SK-N-SH (cell line): ENCODE measurements at regions not wholly inside any gene's neighbourhood (a gene's known extent, or its start where the extent isn't known, plus 50 kb on each side); places are given as distances from the start of the nearest gene placed in this dataset.

Experiments used
- CTCF ChIA-PET: fragments of 300-600, 350-600 bp; formaldehyde crosslinking; extraction: SDS; loops from one replicate; lab custom pipeline; 2021; lab: Yijun Ruan, JAX
- POLR2A ChIA-PET: fragments of 350-600 bp; sonication (Branson Sonifier 250); formaldehyde crosslinking; extraction: SDS; loops from one replicate; lab custom pipeline; 2020; ENCODE audit warnings: antibody characterized with exemption, inconsistent platforms; lab: Yijun Ruan, JAX
- DNase-seq: peaks from one replicate; pipeline ENCODE4 v3.0.0; 2012
- H2AFZ ChIP-seq: fragments of 200-600 bp; sonication (generic); 2 replicates; pipeline ENCODE4 v1.8.1; 2016; ENCODE audit warnings: antibody characterized with exemption, mild to moderate bottlenecking, low read depth
- H3F3A ChIP-seq: fragments of 200-600 bp; sonication (generic); replicated peaks from 2 replicates; pipeline ENCODE3; 2016; ENCODE audit warnings: antibody characterized with exemption, mild to moderate bottlenecking; ENCODE audit not compliant: insufficient read depth
- H3K27ac ChIP-seq, 2 experiments: fragments of 200-500 bp in 1 of 2; fragments of 200-600 bp in 1 of 2; sonication (Bioruptor generic) in 1 of 2; sonication (generic), shearing (Covaris generic) in 1 of 2; 2 replicates each; pipeline versions ENCODE4 v1.5.1 to v1.6.1; 2014 to 2016; ENCODE audit warnings: low read depth in 2 of 2, inconsistent platforms in 1 of 2, low read length in 1 of 2, mild to moderate bottlenecking in 1 of 2, mixed read lengths in 1 of 2
- H3K27me3 ChIP-seq: fragments of 200-600 bp; sonication (generic), shearing (Covaris generic); 2 replicates; pipeline ENCODE4 v1.6.1; 2016; ENCODE audit warnings: mixed run types; ENCODE audit not compliant: insufficient read depth
- H3K36me3 ChIP-seq, 2 experiments: fragments of 200-500 bp in 1 of 2; fragments of 200-600 bp in 1 of 2; sonication (Bioruptor generic) in 1 of 2; sonication (generic) in 1 of 2; replicated peaks in 1 of 2; 2 replicates each; pipeline versions ENCODE3 to v1.5.1; 2014 to 2016; ENCODE audit warnings: low read length in 1 of 2, mild to moderate bottlenecking in 1 of 2; ENCODE audit not compliant: insufficient read depth in 2 of 2, control insufficient read depth in 1 of 2
- H3K4me1 ChIP-seq, 2 experiments: fragments of 200-500 bp in 1 of 2; fragments of 200-600 bp in 1 of 2; sonication (Bioruptor generic) in 1 of 2; sonication (generic), shearing (Covaris generic) in 1 of 2; 2 replicates each; pipeline versions ENCODE4 v1.5.1 to v1.6.1; 2014 to 2016; ENCODE audit warnings: low read depth in 1 of 2, low read length in 1 of 2, mixed run types in 1 of 2; ENCODE audit not compliant: insufficient read depth in 2 of 2, control insufficient read depth in 1 of 2
- H3K4me2 ChIP-seq: fragments of 200-600 bp; sonication (generic), shearing (Covaris generic); 2 replicates; pipeline ENCODE4 v1.6.1; 2017; ENCODE audit warnings: mixed run types
- H3K4me3 ChIP-seq, 2 experiments: fragments of 200-500 bp in 1 of 2; fragments of 200-600 bp in 1 of 2; sonication (Bioruptor generic) in 1 of 2; sonication (generic), shearing (Covaris generic) in 1 of 2; 2 replicates each; pipeline versions ENCODE4 v1.5.1 to v1.8.1; 2014 to 2016; ENCODE audit warnings: low read depth in 2 of 2, inconsistent platforms in 1 of 2, low read length in 1 of 2, mild to moderate bottlenecking in 1 of 2, mixed read lengths in 1 of 2, moderate library complexity in 1 of 2
- H3K79me2 ChIP-seq: fragments of 200-600 bp; sonication (generic); 2 replicates; pipeline ENCODE4 v1.8.1; 2017; ENCODE audit warnings: mild to moderate bottlenecking; ENCODE audit not compliant: insufficient read depth
- H3K9ac ChIP-seq: fragments of 200-600 bp; sonication (generic); 2 replicates; pipeline ENCODE4 v1.6.1; 2017; ENCODE audit warnings: mixed run types
- H3K9me2 ChIP-seq: fragments of 200-600 bp; sonication (generic); 2 replicates; pipeline ENCODE4 v1.6.1; 2017; ENCODE audit warnings: mixed run types
- H3K9me3 ChIP-seq: fragments of 200-600 bp; sonication (generic); 2 replicates; pipeline ENCODE4 v1.6.1; 2017; ENCODE audit warnings: mixed run types, mild to moderate bottlenecking, moderate library complexity
- H4K20me1 ChIP-seq: fragments of 200-600 bp; sonication (generic); 2 replicates; pipeline ENCODE4 v1.6.1; 2017; ENCODE audit warnings: mild to moderate bottlenecking, mixed run types; ENCODE audit not compliant: insufficient read depth
- CTCF ChIP-seq: fragments of 200-600 bp; sonication (generic); IDR thresholded peaks from 2 replicates; pipeline ENCODE4 v1.6.1; 2017; ENCODE audit warnings: antibody characterized with exemption, mild to moderate bottlenecking, moderate library complexity
- EZH2phosphoT487 ChIP-seq: fragments of 200-600 bp; sonication (generic); IDR thresholded peaks from 2 replicates; pipeline ENCODE4 v1.6.1; 2017; ENCODE audit warnings: low read depth, mixed run types, mild to moderate bottlenecking, antibody characterized with exemption, moderate library complexity, borderline replicate concordance
- MEF2A ChIP-seq: IDR thresholded peaks from 2 replicates; pipeline ENCODE4 v1.4.0; 2012; ENCODE audit warnings: low read depth, borderline replicate concordance
- NFIC ChIP-seq: IDR thresholded peaks from 2 replicates; pipeline ENCODE4 v1.4.0; 2012; ENCODE audit warnings: borderline replicate concordance
- NRF1 ChIP-seq: IDR thresholded peaks from 2 replicates; pipeline ENCODE4 v1.6.1; 2012; ENCODE audit warnings: low read depth, mild to moderate bottlenecking, low read length
- RAD21 ChIP-seq: IDR thresholded peaks from 2 replicates; pipeline ENCODE4 v1.6.1; 2012; ENCODE audit warnings: mild to moderate bottlenecking, low read length
- RFX5 ChIP-seq: IDR thresholded peaks from 2 replicates; pipeline ENCODE4 v1.6.1; 2012; ENCODE audit warnings: mild to moderate bottlenecking, improper control_type of control experiment, low read length
- RXRA ChIP-seq: IDR thresholded peaks from 2 replicates; pipeline ENCODE4 v1.4.0; 2012; ENCODE audit warnings: low read depth, mild to moderate bottlenecking, borderline replicate concordance
- TAF1 ChIP-seq: IDR thresholded peaks from 2 replicates; pipeline ENCODE4 v1.6.1; 2012; ENCODE audit warnings: low read depth, mild to moderate bottlenecking, low read length, moderate library complexity, borderline replicate concordance
- TCF12 ChIP-seq: IDR thresholded peaks from 2 replicates; pipeline ENCODE4 v1.4.0; 2012
- WGBS: methylation state at CpG from one replicate; pipeline ENCODE4 v1.1.6; 2017; ENCODE audit warnings: low lambda C conversion rate; 5-methylcytosine and 5-hydroxymethylcytosine counted together
- TF ChIP-seq, protein P1 (sequence below): IDR thresholded peaks from 2 replicates; pipeline ENCODE4; 2012
- TF ChIP-seq, protein P2 (sequence below): IDR thresholded peaks from 2 replicates; pipeline ENCODE4 v1.4.0; 2012; ENCODE audit warnings: low read depth, borderline replicate concordance
- TF ChIP-seq, protein P3 (sequence below): IDR thresholded peaks from 2 replicates; pipeline ENCODE4 v1.4.0; 2012; ENCODE audit warnings: low read depth

DNA sequence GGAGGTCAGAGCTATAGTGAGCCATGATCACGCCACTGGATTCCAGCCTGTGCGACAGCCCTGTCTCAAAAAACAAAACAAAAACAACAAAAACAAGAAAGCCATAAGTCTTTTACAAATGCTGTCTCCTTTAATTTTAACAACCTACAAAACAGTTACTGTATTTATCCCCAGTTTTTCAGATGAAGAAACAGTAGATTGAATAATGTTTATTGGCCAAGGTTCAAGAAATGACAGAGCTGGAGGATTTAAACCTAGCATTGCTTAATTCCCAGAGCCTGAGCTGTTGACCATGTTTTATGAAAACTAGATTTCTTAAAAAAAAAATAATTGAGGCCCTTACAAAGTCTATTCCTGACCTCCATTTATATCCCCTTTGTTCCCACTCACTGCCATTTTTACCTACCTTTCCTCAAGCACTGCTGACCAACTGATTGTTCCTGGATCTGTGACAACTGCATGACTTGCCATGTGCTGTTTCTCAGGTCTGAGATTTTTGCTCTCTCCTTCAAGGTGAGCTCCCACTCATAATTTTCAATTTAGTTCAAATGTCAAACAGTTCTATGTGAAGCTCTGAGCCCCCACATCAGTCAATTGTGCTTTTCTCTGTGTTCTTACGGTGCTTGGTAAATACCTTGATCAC, 140.8 kb downstream of the CHRM3 start:
- WGBS = 78% methylated on average over 3 of the region's 3 CpGs
- CTCF ChIA-PET = interaction anchor here (0.6 to 1.6 kb wide), 3 partner anchors 8 to 235 kb away, joined by 3 to 4 read pairs (median 3); no protein-coding TSS in a partner anchor
- TF ChIP-seq TCF12 = no peak
- no peak for TF ChIP-seq MEF2A
- TF ChIP-seq RXRA = no peak

DNA sequence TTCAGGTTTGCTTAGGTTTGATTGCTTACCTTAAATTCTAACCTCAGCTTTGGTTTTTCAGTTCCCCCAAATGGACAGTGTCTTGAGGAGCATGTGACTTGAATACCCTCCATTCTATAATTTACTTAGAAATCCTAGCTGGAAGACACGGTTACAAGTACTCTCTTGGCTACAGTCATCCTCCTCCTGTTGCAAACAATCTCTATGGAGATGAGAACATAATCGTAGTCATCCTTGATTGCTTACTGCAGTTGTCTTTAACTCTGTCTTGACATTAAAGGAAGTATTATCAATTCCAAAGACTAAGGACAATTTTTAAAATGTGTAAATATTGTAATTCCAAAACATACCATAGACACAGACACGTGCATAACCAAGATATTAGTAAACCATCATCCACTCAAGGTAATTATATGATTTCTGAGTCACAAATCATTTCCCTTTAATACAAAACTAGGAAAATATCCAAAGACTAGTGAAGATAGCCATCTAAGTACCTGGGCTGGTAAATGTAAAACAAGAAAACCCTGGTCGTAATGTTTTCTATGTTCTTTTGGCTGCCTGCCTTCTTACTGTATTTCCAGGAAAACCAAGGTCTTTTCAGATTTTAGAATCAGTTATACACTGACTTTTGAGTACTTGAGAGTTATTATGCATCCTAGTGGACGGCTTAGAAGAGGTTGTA, 149.9 kb downstream of the CHRM3 start:
- POLR2A ChIA-PET = interaction anchor here (0.7 kb wide), 1 partner anchor 379 kb away, joined by 3 read pairs; no protein-coding TSS in a partner anchor
- WGBS = 30% methylated on average over 5 of the region's 5 CpGs

More for the DNA sequence above, 140.8 kb downstream of the CHRM3 start:
- Histone ChIP-seq H3K27me3 (no peaks in the 10 kb centered on the region), H3K9me3 (no peaks in the 10 kb centered on the region), H3K79me2 (no peaks in the 10 kb centered on the region), H3F3A (no peaks in the 10 kb centered on the region), H2AFZ (no peak overlapping the region), H3K4me1 (peaks cover 0 to 21% of the 10 kb centered on the region in 2 experiments; a peak in 2 of 4 replicates), H3K4me2 (no peak overlapping the region), H4K20me1 (no peaks in the 10 kb centered on the region), H3K27ac (peak overlapping the region in 1 of 2 experiments; percentile 23; a peak in 1 of 4 replicates), H3K4me3 (no peak overlapping the region), H3K9me2 (no peaks in the 10 kb centered on the region), H3K9ac (no peak overlapping the region), H3K36me3 (no peaks in the 10 kb centered on the region)
- DNase-seq = no peak
- POLR2A ChIA-PET = no interaction called here

More for the DNA sequence above, 149.9 kb downstream of the CHRM3 start:
- H3K79me2 ChIP-seq = no peaks in the 10 kb centered on the region
- TF ChIP-seq, protein P1, sequence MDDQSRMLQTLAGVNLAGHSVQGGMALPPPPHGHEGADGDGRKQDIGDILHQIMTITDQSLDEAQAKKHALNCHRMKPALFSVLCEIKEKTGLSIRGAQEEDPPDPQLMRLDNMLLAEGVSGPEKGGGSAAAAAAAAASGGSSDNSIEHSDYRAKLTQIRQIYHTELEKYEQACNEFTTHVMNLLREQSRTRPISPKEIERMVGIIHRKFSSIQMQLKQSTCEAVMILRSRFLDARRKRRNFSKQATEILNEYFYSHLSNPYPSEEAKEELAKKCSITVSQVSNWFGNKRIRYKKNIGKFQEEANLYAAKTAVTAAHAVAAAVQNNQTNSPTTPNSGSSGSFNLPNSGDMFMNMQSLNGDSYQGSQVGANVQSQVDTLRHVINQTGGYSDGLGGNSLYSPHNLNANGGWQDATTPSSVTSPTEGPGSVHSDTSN = no peak
- TF ChIP-seq EZH2phosphoT487 (no peak), TAF1 (no peak), RAD21 (no peak), CTCF (no peak), NRF1 (no peak), NFIC (no peak), RFX5 (no peak)
- TF ChIP-seq, protein P2, sequence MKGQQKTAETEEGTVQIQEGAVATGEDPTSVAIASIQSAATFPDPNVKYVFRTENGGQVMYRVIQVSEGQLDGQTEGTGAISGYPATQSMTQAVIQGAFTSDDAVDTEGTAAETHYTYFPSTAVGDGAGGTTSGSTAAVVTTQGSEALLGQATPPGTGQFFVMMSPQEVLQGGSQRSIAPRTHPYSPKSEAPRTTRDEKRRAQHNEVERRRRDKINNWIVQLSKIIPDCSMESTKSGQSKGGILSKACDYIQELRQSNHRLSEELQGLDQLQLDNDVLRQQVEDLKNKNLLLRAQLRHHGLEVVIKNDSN = no peak
- TF ChIP-seq, protein P3, sequence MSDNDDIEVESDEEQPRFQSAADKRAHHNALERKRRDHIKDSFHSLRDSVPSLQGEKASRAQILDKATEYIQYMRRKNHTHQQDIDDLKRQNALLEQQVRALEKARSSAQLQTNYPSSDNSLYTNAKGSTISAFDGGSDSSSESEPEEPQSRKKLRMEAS = no peak
- no peak overlapping the region for H3K9ac ChIP-seq
- H3K27me3 ChIP-seq = no peaks in the 10 kb centered on the region
- H3K4me2 ChIP-seq = no peak overlapping the region
- no peaks in the 10 kb centered on the region for H3K9me2 ChIP-seq
- H2AFZ ChIP-seq = no peak overlapping the region
- no peaks in the 10 kb centered on the region for H3F3A ChIP-seq
- no peak for DNase-seq
- no peaks in the 10 kb centered on the region for H3K36me3 ChIP-seq
- H3K4me1 ChIP-seq = peaks cover 0 to 32% of the 10 kb centered on the region in 2 experiments; a peak in 2 of 4 replicates
- CTCF ChIA-PET = interaction anchor here (1.5 to 2.1 kb wide), 2 partner anchors 12 to 21 kb away, joined by 3 to 9 read pairs; no protein-coding TSS in a partner anchor
- H3K4me3 ChIP-seq = no peak overlapping the region
- H3K27ac ChIP-seq = peak overlapping the region in 1 of 2 experiments; percentile 25; a peak in 2 of 4 replicates
- no peaks in the 10 kb centered on the region for H3K9me3 ChIP-seq
- H4K20me1 ChIP-seq = no peaks in the 10 kb centered on the region
